GM19035 (cell line): ENCODE measurements at regions not wholly inside any gene's neighbourhood (a gene's known extent, or its start where the extent isn't known, plus 50 kb on each side); places are given as distances from the start of the nearest gene placed in this dataset.
"Not testable (repeated sequence)": the region's sequence is repeated elsewhere in the genome, so short reads cannot be mapped to it uniquely, and the experiment has no call there.

ENCODE experiments used
- ATAC-seq: cut with Tn5 transposase; IDR thresholded peaks from one replicate; pipeline ENCODE4 v1.9.1; 2021; ENCODE audit not compliant: unreplicated experiment

DNA sequence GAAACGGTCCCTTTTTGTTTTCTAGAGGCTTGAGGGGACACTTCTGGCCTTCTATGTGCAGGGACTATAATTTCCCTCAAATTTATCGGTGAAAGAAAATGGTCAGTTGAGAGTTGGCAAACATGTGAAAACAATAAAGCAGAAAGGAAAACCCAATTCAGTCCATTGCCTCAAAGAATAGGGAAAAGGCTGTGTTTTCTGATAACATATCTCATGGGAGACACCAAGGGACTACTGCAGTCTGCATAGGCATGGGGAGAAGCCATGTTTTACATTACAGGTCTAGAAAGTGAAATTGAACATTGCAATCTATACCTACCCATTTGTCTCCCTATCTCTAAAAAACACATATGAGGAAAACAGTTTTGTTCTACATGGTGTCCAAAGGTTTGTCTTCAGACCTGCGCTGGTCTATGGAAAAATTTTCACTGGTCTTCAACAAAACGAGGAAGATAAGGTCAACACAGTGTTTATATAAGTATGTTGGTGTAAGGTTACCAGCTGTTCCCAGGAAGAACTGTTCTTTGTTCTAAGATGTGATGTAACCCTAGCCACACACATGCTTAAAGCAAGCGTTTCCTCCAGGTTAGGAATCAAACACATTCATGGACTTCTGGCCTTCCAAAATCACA lies 179.7 kb downstream of the MREG start:
- ATAC-seq: no peak

DNA sequence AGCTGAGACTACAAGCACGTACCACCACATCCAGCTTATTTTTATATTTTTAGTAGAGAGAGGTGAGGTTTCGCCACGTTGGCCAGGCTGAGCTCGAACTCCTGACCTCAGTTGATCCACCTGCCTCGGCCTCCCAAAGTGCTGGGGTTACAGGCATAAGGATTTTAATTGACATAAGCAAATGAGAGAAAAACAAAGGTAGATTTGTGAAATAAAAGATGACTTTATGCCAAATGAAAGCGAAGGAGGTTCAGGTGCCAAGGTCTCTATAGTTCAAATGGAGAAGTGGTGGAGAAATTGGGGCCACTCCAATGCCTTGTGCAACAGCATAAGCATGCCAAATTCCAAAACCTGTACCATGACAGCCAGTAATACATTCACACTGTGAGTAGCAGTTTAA lies 180.6 kb downstream of the MREG start:
- ATAC-seq: no peak

DNA sequence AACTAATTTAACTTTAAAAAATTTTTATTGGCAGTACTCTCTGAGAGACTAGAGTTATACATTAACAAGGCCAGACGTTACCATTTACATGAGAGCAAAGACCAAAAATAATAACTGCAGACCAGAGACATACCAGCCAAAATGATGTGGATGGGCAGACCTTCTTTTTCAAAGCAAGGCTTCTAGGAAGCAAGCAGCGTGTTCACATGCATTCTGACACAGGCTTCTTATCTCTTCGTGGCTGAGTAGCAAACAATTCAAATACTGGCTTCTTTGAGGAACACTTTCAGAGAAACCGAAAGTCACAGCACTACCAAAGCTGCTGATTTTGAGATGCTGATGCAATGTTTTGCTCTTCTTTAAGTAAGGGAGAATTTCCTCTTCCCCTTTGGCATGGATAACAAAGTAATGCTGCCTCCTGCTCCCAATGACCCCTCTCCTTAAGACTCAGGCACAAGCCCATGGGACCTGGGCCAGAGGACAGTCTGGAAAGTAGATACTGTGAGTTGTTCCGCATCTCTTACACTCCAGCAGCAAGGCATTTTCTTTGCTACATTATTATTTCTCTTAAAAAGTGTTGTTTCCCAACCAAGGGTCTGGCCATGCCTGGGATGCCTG lies 181.9 kb downstream of the MREG start:
- no peak for ATAC-seq

DNA sequence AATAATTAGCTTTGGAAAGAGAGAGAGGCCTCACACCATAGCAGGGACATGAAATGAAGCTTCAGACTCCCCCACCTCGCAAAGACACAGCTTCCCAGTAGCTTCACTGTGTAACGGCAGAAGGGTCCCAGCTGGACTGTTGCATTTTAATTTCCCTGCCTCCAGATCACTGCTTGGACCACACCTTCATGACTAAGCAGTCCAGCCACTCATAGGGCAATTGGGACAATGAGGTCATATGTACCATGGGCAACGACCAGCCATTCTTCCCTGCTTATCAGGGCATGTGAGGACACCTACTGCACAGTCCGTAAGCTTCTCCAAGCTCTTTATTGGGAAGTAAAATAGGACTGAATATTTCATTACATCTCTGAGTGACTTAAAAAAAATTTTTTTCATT lies 183.0 kb downstream of the MREG start:
- no peak for ATAC-seq

DNA sequence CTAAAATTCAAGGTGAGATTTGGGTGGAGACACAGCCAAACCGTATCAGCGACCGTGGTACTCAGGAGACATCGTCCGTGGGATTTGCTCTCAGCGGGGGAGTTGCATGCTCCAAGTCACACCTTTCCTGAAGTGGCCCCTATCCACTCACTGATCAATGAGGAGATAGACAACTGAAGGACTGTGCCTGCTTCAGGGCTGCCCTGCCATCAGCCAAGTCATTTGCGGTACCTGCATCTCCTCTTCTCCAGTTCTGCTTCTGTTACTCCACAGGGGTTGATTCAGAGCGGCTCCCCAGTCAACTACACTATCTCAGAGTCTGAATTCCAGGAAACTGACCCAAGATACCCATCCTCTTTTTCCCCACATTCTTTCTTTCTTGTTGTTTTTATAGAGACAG lies 184.1 kb downstream of the MREG start:
- no peak for ATAC-seq

DNA sequence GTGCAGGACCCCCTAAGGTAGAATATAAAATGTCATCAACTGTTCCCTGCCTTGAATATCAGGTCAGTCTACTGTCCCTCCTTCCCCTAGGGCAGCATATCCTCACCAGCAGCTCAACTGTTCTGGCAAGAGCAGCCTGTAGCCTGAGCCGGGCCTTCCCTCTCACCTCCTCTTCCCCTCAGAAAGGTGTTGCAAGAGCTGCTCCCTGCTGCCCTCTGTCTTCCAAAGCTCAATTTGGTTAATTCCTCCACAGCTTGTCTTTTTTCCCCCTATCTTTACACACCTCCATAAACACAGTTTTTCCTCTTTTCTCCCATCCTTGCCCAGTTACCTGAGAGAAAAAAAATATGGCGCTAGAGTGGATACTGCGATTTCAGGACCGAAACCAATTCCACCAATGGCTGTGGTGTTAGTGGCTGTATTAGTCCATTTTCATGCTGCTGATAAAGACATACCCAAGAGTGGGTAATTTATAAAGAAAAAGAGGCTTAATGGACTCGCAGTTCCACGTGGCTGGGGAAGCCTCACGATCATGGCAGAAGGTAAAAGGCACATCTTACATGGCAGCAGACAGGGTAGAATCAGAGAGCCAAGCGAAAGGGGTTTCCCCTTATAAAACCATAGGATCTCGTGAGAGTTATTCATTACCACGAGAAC lies 184.7 kb downstream of the MREG start:
- peak; percentile 96 for ATAC-seq

DNA sequence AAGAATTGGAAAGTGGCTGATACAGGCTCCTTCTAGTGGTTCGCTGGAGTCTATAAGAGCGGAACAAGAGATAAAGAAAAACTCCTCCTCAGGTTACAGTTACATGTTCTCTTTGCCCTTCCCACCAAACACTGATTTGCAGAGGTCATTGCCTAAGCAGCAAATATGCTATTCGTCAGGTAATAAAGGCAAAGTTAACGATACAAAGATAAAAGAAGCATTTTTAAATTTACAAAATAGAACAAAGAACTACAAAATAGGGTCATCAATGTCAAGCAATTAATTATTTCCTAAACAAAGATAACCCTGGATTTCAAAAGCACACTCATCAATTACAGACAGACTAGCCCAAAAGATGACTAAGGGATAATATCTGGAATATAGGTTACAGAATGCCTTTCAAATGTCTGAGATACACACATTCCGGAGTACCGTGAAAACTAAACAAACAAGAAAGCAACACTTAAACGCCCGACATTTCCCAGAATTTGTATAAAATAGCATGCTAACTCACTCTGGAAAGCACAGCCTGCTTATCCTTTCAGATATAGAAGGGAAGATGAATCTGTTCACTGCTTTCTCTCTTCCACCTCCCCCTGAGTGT lies 186.4 kb downstream of the MREG start:
- no peak for ATAC-seq

DNA sequence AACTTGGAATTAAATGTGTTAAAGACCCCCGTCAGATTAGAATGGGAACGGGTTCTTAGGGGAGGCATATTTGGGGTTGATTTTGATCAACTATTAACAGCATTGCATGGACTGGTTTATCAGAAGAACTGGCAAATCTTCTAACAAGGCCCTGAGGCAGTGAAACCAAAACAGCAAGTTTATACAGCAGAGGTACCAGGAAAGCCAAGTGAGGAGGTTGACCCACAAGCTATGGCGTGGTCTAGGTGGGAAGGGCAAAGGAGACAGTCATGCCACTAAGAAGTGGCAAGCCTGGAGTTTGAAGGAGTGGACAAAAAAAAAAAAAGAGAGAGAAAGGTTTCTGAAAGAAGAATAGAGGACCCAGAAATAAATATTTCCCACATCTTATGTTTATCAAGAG lies 187.0 kb downstream of the MREG start:
- ATAC-seq: no peak

DNA sequence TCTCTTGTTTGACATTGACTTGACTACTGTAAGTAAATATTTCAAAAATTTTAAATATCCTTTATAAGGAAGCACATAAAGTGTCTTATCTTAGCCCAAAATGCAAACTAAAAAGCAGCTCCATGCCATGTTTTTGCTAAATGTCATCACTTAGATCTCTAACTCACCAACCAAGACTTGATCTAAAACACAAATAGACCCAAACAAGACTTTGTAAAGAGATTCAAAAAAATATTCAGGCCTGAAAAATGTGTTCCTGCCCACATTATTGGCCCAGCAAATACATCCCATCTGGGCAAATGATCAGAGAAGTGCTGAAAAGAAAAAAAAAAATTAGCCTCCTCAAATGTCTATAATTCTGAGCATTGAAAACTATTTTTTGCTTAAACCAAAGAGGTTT lies 187.6 kb downstream of the MREG start:
- ATAC-seq: no peak

DNA sequence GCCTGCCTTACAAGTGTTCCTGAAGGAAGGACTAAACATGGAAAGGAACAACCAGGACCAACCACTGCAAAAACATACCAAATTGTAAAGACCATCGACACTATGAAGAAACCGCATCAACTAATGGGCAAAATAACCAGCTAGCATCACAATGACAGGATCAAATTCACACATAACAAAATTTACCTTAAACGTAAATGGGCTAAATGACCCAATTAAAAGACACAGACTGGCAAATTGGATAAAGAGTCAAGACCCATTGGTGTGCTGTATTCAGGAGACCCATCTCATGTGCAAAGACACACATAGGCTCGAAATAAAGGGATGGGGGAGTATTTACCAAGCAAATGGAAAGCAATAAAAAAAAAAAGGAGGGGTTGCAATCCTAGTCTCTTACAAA lies 192.1 kb downstream of the MREG start:
- ATAC-seq: not testable (repeated sequence)

DNA sequence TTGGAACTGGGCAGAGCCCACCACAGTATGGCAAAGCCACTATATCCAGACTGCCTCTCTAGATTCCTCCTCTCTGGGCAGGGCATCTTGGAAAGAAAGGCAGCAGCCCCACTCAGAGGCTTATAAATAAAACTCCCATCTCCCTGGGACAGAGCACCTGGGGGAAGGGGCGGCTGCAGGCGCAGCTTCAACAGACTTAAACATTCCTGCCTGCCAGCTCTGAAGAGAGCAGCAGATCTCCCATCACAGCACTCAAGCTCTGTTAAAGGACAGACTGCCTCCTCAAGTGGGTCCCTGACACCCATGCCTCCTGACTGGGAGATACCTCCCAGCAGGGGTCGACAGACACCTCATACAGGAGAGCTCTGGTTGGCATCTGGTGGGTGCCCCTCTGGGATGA lies 193.6 kb downstream of the MREG start:
- not testable (repeated sequence) for ATAC-seq

DNA sequence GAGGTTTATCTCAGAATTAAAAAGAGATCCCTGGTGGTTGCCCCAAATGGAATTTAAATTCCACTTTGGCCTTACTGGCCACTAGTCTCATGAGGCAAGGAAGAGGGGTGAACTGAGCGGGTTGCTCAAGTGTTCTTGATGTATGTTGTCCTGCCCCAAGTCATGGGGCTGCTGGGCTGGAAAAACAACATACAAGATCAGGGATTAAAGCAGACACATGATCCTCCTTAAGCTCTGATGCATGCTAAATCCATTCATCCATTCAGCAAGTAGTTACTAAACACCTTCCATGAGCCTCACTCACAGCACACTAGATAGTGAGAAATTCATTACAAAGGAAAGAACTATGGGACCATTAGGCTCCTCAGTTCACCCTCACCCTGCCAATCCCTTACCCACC lies 196.3 kb downstream of the MREG start:
- no peak for ATAC-seq

DNA sequence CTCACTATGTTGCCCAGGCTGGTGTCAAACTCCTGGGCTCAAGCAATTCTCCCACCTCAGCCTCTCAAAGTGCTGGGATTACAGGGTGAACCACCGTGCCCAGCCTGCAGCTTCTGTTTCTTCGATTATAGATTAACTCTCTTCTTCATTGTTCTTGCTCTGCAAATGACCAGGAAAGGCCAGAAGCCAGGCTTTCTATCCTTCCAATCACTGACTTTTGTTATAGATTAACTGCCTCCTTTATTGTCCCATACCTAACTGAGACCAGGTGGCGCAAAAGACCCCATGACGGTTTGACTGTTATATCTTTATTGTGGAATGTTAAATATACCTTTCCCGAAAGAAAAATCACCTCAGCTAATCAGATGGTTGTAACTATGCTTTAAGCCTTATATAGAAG lies 196.9 kb downstream of the MREG start:
- no peak for ATAC-seq

DNA sequence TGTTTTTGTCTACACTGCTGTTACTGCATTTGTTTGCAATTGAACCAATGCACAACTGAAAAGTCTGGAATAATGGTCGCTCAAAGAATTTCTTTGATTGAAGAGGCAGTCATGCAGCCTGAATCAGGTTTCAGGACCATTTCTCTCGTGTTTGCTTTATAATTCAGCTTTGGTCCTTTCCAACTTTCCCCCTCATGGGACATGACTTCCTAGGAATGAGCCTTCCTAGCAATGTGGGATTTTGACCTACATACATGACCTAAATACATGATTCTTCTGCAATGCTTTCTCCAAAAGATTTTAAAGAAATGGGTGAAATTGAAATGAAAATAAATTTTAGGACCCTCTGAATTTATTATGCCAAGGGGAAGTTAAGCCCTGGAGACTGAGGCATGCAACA lies 197.4 kb downstream of the MREG start:
- ATAC-seq: no peak

DNA sequence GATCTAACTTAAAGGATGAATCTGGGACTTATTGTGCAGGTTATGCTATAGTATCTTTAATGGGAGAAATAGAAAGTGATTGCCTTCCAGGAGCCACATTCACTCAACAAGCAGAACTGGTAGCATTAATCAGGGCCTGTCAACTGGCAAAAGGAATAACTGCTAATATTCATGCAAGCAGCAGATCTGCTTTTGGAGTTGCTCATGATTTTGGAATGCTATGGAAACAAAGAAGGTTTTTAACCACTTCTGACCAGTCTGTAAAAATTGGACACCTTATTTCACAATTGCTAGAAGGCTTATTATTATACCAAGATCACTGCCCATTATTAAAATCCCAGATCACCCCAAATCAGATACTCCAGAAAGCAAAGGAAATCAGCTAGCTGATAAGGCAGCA lies 200.4 kb downstream of the MREG start:
- no peak for ATAC-seq

DNA sequence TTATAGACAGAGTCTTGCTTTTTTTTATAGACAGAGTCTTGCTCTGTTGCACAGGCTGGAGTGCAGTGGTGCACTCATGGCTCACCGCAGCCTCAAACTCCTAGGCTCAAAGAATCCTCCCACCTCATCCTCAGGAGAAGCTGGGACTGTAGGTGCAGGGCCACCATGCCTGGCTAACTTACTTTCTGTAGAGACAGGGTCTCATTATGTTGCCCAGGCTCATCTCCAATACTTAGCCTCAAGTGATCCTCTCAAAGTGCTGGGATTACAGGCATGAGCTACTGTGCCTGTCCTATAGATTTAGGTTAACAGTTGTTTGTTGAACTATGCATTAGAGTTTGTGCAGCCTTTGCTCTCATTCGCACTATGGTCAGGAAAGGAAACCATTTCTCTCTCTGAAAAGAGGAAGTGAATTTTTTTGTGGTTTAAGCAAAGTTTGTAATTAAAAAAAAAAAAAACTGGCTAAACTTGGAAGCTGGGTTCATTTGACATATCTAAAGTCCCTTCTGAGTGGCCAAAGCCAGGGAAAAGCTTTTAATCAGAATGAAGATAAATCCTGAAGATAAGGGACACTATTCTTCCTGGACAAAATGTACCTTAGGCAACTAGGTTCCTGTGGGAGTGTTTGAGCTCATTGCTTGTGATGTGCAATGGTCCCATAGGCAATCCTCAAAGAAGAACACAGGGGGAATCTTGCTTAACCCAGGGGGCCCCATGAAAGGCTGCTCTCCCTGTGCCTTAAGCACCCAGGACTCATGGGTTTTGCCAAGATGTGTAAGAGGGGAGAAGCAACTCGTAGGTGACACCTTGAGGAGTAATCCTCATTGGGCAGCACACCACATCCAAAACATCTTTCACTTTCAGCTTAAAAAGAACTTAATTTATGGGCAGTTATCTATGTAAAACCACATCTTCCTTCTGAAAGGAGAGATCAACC lies 201.7 kb downstream of the MREG start:
- peak; percentile 98 for ATAC-seq

DNA sequence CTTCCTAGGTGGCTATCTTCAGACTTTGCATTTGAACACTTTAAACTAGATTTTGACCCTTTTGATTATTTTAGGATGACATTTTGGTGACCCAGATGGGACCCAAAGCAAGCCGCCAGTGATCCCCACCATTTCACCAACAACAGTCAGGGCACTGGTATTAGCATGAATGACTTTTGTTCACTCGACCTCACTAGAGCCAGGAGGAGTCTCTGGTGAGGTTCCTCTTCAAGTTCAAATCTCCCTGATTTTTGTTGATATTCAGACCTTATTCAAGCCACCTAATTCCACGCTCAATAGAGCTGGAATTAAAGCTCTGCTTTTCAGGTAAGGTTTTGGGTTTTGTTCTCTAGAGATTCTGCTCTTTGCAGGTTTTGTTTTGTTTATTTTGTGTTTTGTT lies 202.3 kb downstream of the MREG start:
- ATAC-seq: peak; percentile 29

DNA sequence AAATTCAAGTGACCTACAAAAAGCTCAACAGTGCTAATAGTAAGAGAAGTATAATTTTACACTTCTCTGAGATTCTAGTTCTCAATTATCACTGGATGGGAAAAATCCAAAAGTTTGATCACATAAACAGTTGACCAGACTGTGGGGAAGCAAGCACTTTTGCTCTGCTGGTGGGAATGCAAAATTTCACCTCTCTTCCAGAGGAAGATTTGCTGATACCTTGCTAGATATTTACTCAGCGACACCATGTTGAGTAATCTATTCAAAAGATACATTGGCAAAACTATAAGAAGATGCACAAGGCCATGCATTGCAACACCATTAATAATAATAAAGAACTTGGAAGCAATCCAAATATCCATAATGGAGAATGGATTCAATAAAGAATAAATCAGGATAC lies 204.4 kb downstream of the MREG start:
- ATAC-seq: no peak

DNA sequence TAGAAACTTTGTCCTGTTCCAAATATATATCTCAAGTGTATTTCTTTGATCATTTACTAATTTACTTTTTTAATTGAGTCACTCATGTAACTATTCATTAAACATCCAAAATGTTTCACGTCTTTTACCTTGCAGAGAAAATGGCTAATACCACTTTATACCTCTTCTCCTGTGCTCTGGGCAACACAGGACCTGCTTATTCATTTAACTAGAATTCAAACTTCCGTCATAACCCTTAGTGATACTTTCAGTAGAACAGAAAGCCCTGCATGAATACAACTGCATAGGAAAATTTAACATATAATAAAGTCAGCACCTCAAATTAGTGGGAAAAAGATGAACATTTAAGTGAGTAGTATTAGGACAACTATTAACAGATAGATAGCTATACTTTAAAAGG lies 205.2 kb downstream of the MREG start:
- no peak for ATAC-seq

DNA sequence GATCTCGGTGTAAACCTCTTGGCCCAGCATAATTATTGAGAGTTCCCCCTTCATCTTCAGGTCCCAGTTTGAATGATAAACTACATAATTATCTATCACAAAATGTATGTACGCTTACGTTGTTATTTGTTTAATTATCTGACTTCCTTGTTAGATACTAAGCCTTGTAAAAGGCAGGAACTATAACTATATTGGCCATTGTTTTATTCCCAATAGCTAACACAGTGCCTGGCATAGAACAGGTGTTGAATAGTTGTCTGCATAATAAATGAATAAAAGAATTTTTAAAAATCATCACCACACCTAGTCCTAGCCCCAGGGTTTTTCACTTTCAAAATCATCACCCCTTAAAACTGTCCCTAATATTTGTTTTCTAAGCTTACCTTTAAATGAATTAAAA lies 207.9 kb downstream of the MREG start:
- ATAC-seq: no peak

DNA sequence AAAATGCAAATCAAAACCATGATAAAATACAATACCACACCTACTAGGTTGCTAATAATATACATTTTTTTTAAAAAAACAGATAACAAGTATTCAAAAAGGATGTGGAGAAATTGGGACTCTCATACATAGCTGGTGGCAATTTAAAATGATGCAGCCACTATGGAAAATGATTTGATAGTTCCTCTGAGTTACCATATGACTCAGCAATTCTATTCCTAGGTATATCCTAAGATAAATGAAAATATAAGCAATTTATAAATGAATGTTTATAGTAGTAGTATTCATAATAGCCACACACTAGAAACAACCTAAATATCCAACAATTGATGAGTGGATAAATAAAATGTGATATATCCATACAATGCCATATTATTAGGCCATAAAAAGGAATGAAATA lies 210.2 kb downstream of the MREG start:
- ATAC-seq: no peak
